GM12878 (cell line): ENCODE measurements at regions not wholly inside any gene's neighbourhood (a gene's known extent, or its start where the extent isn't known, plus 50 kb on each side); places are given as distances from the start of the nearest gene placed in this dataset.

Source experiments
- CBX3 ChIP-seq: fragments of 200-600 bp; sonication (generic); IDR thresholded peaks from 2 replicates; pipeline ENCODE4 v1.6.1; 2016; ENCODE audit warnings: low read depth, borderline replicate concordance
- CTCF ChIP-seq, 3 experiments: IDR thresholded peaks in 2 of 3; conservative IDR thresholded peaks in 1 of 3; 2 replicates each; pipeline ENCODE4 v1.5.1; 2011; ENCODE audit warnings: low read depth in 3 of 3, low read length in 3 of 3, mild to moderate bottlenecking in 3 of 3, control low read depth in 2 of 3, moderate library complexity in 2 of 3, inconsistent platforms in 1 of 3, mixed read lengths in 1 of 3; ENCODE audit not compliant: control insufficient read depth in 2 of 3, insufficient read depth in 1 of 3; ENCODE audit errors: extremely low read depth in 1 of 3
- FOS ChIP-seq: IDR thresholded peaks from 3 replicates; pipeline ENCODE4 v1.6.1; 2011; ENCODE audit warnings: borderline replicate concordance; ENCODE audit not compliant: insufficient read length; ENCODE audit errors: extremely low read depth
- MTA2 ChIP-seq: fragments of 450-650 bp; IDR thresholded peaks from 2 replicates; pipeline ENCODE4 v1.6.1; 2016; ENCODE audit warnings: low read depth, mild to moderate bottlenecking, moderate library complexity
- MYC ChIP-seq: IDR thresholded peaks from 2 replicates; pipeline ENCODE4 v1.6.1; 2011; ENCODE audit warnings: mild to moderate bottlenecking, low read length, moderate library complexity, inconsistent platforms; ENCODE audit not compliant: insufficient read depth, insufficient replicate concordance, insufficient read length, severe bottlenecking
- POU2F2 ChIP-seq: IDR thresholded peaks from 3 replicates; pipeline ENCODE4 v1.6.1; 2011; ENCODE audit warnings: low read depth, mild to moderate bottlenecking, low read length, borderline replicate concordance

DNA sequence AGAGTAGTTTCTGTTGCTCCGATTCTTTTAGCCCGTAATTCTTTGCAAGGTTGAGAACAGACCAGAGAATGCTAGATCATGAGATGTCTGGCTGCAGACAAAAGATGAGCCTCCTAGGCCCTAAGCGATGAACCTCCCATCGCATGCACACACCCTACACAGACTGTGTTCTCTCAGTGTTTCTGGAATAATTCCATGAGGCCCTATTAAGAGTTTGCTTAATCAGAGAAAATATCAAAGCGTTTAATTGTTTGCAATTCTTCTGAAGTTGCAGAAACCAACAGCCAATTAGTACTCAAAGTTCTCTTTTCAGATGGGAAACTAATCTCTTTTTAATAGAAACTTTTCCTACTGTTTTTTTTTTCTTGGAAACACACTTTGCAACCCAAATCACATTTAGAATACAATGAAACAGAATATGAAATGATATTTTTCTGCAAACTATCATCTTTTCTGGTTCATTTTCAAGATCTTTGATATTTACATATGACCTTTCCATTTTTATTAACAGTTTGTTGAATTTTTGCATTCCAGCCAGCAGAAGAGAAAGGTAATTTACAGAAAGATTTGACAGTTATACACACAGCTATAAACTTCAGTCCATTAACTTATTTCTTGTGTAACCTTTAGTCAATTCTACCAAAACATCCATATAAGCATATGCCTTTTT, 1525.6 kb downstream of the ARAP2 start:
- no peak for TF ChIP-seq MYC
- TF ChIP-seq FOS: no peak
- no peak for TF ChIP-seq POU2F2
- no peak for TF ChIP-seq MTA2
- no peak for TF ChIP-seq CTCF (IDR thresholded peaks at IDR 0.05 in 2 of 3, conservative IDR thresholded peaks at IDR 0.05 in 1 of 3; ENCODE audit: control insufficient read depth in 2 of 3, extremely low read depth in 1 of 3, insufficient read depth in 1 of 3, low read depth in 3 of 3, low read length in 3 of 3)
- TF ChIP-seq CBX3: no peak
